SU-DHL-6 (cell line): ENCODE measurements at regions not wholly inside any gene's neighbourhood (a gene's known extent, or its start where the extent isn't known, plus 50 kb on each side); places are given as distances from the start of the nearest gene placed in this dataset.

Experiments used
- CTCF ChIP-seq: fragments of 200-600 bp; sonication (generic); IDR thresholded peaks from one replicate; pipeline ENCODE4 v1.5.1; 2017; ENCODE audit warnings: antibody characterized with exemption, mild to moderate bottlenecking, low read length, moderate library complexity; ENCODE audit not compliant: insufficient read depth, poor library complexity, severe bottlenecking
- EZH2phosphoT487 ChIP-seq: fragments of 200-600 bp; sonication (generic), shearing (Covaris generic); conservative IDR thresholded peaks from 2 replicates; pipeline ENCODE4 v1.6.1; 2018; ENCODE audit warnings: mild to moderate bottlenecking, antibody characterized with exemption, low read length, moderate library complexity, mixed read lengths

GRCh38 chr21:38012672-38013071, 96.4 kb upstream of the KCNJ6 start:
- TF ChIP-seq CTCF (no peak), EZH2phosphoT487 (no peak)
